IMR-90 (cell line): ENCODE measurements at regions not wholly inside any gene's neighbourhood (a gene's known extent, or its start where the extent isn't known, plus 50 kb on each side); places are given as distances from the start of the nearest gene placed in this dataset.
A peak's percentile ranks its signal among the peaks of the same experiment; 100 is the strongest.

Source experiments
- ATAC-seq: fragments of 200-7000 bp; cut with Tn5 transposase; 2 replicates; pipeline ENCODE4 v1.9.1; 2020; ENCODE audit warnings: low read depth, mild to moderate bottlenecking, moderate library complexity
- BruUV-seq: library from RNA; stranded (reverse); fragments of 400-500 nt; replicated peaks from 2 replicates; lab custom pipeline; 2021; lab: Mats Ljungman, UMichigan
- CTCF ChIA-PET: fragments of 300-600 bp; formaldehyde crosslinking; extraction: SDS; loops from one replicate; lab custom pipeline; 2021; ENCODE audit warnings: antibody characterized with exemption; lab: Yijun Ruan, JAX
- POLR2A ChIA-PET: fragments of 300-600 bp; sonication (Branson Sonifier 250); formaldehyde crosslinking; loops from one replicate; lab custom pipeline; 2022; ENCODE audit warnings: antibody characterized with exemption; ENCODE audit not compliant: unreplicated experiment; lab: Charles Lee
- DNase-seq: peaks from one replicate; pipeline ENCODE4 v3.0.0; 2013
- H2AFZ ChIP-seq: replicated peaks from 2 replicates; pipeline ENCODE3; 2013; ENCODE audit warnings: low read length, mild to moderate bottlenecking; ENCODE audit not compliant: poor library complexity
- H2AK5ac ChIP-seq: 2 replicates; pipeline ENCODE4 v1.6.1; 2013; ENCODE audit warnings: low read depth, low read length, inconsistent platforms
- H2AK9ac ChIP-seq: replicated peaks from 2 replicates; pipeline ENCODE3; 2013; ENCODE audit warnings: mild to moderate bottlenecking, low read depth, low read length, moderate library complexity; ENCODE audit not compliant: poor library complexity
- H2BK120ac ChIP-seq: 2 replicates; pipeline ENCODE4 v1.6.1; 2013; ENCODE audit warnings: low read depth, low read length, inconsistent platforms
- H2BK15ac ChIP-seq: 3 replicates; pipeline ENCODE4 v1.6.1; 2013; ENCODE audit warnings: low read depth, low read length, inconsistent platforms
- H2BK20ac ChIP-seq: 2 replicates; pipeline ENCODE4 v1.6.1; 2013; ENCODE audit warnings: low read depth, mild to moderate bottlenecking, inconsistent platforms, low read length, moderate library complexity
- H2BK5ac ChIP-seq: 2 replicates; pipeline ENCODE4 v1.6.1; 2013; ENCODE audit warnings: mild to moderate bottlenecking, low read depth, low read length, inconsistent platforms; ENCODE audit not compliant: poor library complexity, severe bottlenecking
- H3K14ac ChIP-seq: replicated peaks from 2 replicates; pipeline ENCODE4 v1.6.1; 2013; ENCODE audit warnings: low read depth, low read length, inconsistent platforms
- H3K18ac ChIP-seq: 2 replicates; pipeline ENCODE4 v1.6.1; 2013; ENCODE audit warnings: low read depth, low read length, control low read depth
- H3K23ac ChIP-seq: 2 replicates; pipeline ENCODE4 v1.6.1; 2013; ENCODE audit warnings: low read depth, low read length, inconsistent platforms
- H3K27ac ChIP-seq: 2 replicates; pipeline ENCODE4 v1.5.1; 2013; ENCODE audit warnings: mild to moderate bottlenecking, control low read depth, low read length; ENCODE audit not compliant: insufficient read depth
- H3K27me3 ChIP-seq: 2 replicates; pipeline ENCODE4 v1.6.1; 2013; ENCODE audit warnings: low read length; ENCODE audit not compliant: control insufficient read depth, insufficient read depth
- H3K36me3 ChIP-seq: 2 replicates; pipeline ENCODE4 v1.6.1; 2013; ENCODE audit warnings: low read length, mixed read lengths; ENCODE audit not compliant: control insufficient read depth, insufficient read depth
- H3K4ac ChIP-seq: 2 replicates; pipeline ENCODE4 v1.6.1; 2013; ENCODE audit warnings: low read depth, low read length, inconsistent platforms
- H3K4me1 ChIP-seq: 2 replicates; pipeline ENCODE4 v1.6.1; 2013; ENCODE audit warnings: low read length, mixed read lengths; ENCODE audit not compliant: control insufficient read depth, insufficient read depth
- H3K4me2 ChIP-seq: 2 replicates; pipeline ENCODE4 v1.6.1; 2013; ENCODE audit warnings: low read depth, mild to moderate bottlenecking, control low read depth, low read length, moderate library complexity
- H3K4me3 ChIP-seq: 2 replicates; pipeline ENCODE4 v1.5.1; 2013; ENCODE audit warnings: low read depth, mild to moderate bottlenecking, control low read depth, low read length, moderate library complexity; ENCODE audit not compliant: insufficient read depth
- H3K56ac ChIP-seq: 2 replicates; pipeline ENCODE4 v1.6.1; 2013; ENCODE audit warnings: low read length, inconsistent platforms; ENCODE audit not compliant: insufficient read depth; ENCODE audit errors: extremely low read depth
- H3K79me1 ChIP-seq, 2 experiments: 2 replicates each; pipeline ENCODE4 v1.6.1; 2013; ENCODE audit warnings: low read length in 2 of 2, inconsistent platforms in 1 of 2, low read depth in 1 of 2
- H3K9ac ChIP-seq: 2 replicates; pipeline ENCODE4 v1.6.1; 2013; ENCODE audit warnings: low read depth, low read length, control low read depth
- H3K9me1 ChIP-seq: 2 replicates; pipeline ENCODE4 v1.6.1; 2013; ENCODE audit warnings: low read length, inconsistent platforms; ENCODE audit not compliant: insufficient read depth
- H3K9me3 ChIP-seq: 2 replicates; pipeline ENCODE4 v1.6.1; 2013; ENCODE audit warnings: low read length; ENCODE audit not compliant: control insufficient read depth, insufficient read depth
- H4K20me1 ChIP-seq: 2 replicates; pipeline ENCODE4 v1.6.1; 2013; ENCODE audit warnings: low read length, inconsistent platforms; ENCODE audit not compliant: insufficient read depth
- H4K5ac ChIP-seq: 2 replicates; pipeline ENCODE4 v1.6.1; 2013; ENCODE audit warnings: mild to moderate bottlenecking, low read depth, low read length, control low read depth
- H4K8ac ChIP-seq, 2 experiments: 2 replicates each; pipeline ENCODE4 v1.6.1; 2013; ENCODE audit warnings: low read depth in 2 of 2, low read length in 2 of 2, control low read depth in 1 of 2, inconsistent platforms in 1 of 2
- H4K91ac ChIP-seq: 2 replicates; pipeline ENCODE4 v1.6.1; 2013; ENCODE audit warnings: low read depth, low read length, inconsistent platforms; ENCODE audit not compliant: insufficient read depth
- BHLHE40 ChIP-seq: fragments of 150-350 bp; IDR thresholded peaks from 2 replicates; pipeline ENCODE4 v1.6.1; 2016; ENCODE audit warnings: mild to moderate bottlenecking, low read depth, low read length
- CEBPB ChIP-seq: IDR thresholded peaks from 2 replicates; pipeline ENCODE4 v1.6.1; 2012; ENCODE audit warnings: low read depth, low read length, improper control_type of control experiment
- CHD1 ChIP-seq: IDR thresholded peaks from 2 replicates; pipeline ENCODE4 v1.6.1; 2012; ENCODE audit warnings: low read depth, low read length, improper control_type of control experiment
- CTCF ChIP-seq: conservative IDR thresholded peaks from 2 replicates; pipeline ENCODE4 v1.5.1; 2012; ENCODE audit warnings: mild to moderate bottlenecking, low read depth, low read length, improper control_type of control experiment
- ELK1 ChIP-seq: fragments of 150-350 bp; IDR thresholded peaks from 2 replicates; pipeline ENCODE4 v1.6.1; 2016; ENCODE audit warnings: low read depth, mild to moderate bottlenecking, low read length, moderate library complexity, borderline replicate concordance
- FOS ChIP-seq: fragments of 150-350 bp; IDR thresholded peaks from 2 replicates; pipeline ENCODE4 v1.6.1; 2016; ENCODE audit warnings: low read depth, low read length
- MAFK ChIP-seq: IDR thresholded peaks from 2 replicates; pipeline ENCODE4 v1.6.1; 2012; ENCODE audit warnings: low read depth, low read length, improper control_type of control experiment
- MAZ ChIP-seq: IDR thresholded peaks from 2 replicates; pipeline ENCODE4 v1.6.1; 2012; ENCODE audit warnings: low read depth, mild to moderate bottlenecking, low read length, improper control_type of control experiment, moderate library complexity, borderline replicate concordance
- MXI1 ChIP-seq: IDR thresholded peaks from 2 replicates; pipeline ENCODE4 v1.6.1; 2012; ENCODE audit warnings: low read depth, mild to moderate bottlenecking, low read length, moderate library complexity, borderline replicate concordance
- NFE2L2 ChIP-seq: fragments of 150-350 bp; IDR thresholded peaks from 2 replicates; pipeline ENCODE4 v1.6.1; 2016; ENCODE audit warnings: low read depth, mild to moderate bottlenecking, low read length
- POLR2A ChIP-seq: IDR thresholded peaks from 2 replicates; pipeline ENCODE4 v1.6.1; 2012; ENCODE audit warnings: mild to moderate bottlenecking, low read depth, low read length
- RAD21 ChIP-seq: IDR thresholded peaks from 2 replicates; pipeline ENCODE4 v1.6.1; 2012; ENCODE audit warnings: low read length, improper control_type of control experiment
- RCOR1 ChIP-seq: IDR thresholded peaks from 2 replicates; pipeline ENCODE4 v1.6.1; 2012; ENCODE audit warnings: mild to moderate bottlenecking, low read length, improper control_type of control experiment; ENCODE audit not compliant: insufficient replicate concordance
- RFX5 ChIP-seq: IDR thresholded peaks from 2 replicates; pipeline ENCODE4 v1.8.0; 2012; ENCODE audit warnings: low read depth, mild to moderate bottlenecking, low read length, moderate library complexity
- SMC3 ChIP-seq: fragments of 150-350 bp; IDR thresholded peaks from 2 replicates; pipeline ENCODE4 v1.6.1; 2016; ENCODE audit warnings: low read depth, mild to moderate bottlenecking, antibody characterized with exemption, low read length, moderate library complexity
- USF2 ChIP-seq: fragments of 150-350 bp; IDR thresholded peaks from 2 replicates; pipeline ENCODE4 v1.6.1; 2017; ENCODE audit warnings: mild to moderate bottlenecking, antibody characterized with exemption, low read length, low read depth
- WGBS, 2 experiments: methylation state at CpG; one replicate each; pipeline versions ENCODE4 v1.1.5 to v1.1.7; 2013; ENCODE audit warnings: missing lambda C conversion rate in 2 of 2; ENCODE audit not compliant: insufficient read length in 1 of 2; ENCODE audit errors: extremely low coverage in 2 of 2; 5-methylcytosine and 5-hydroxymethylcytosine counted together
- dilution Hi-C: fragments of 300-500 bp; cut with HindIII; formaldehyde crosslinking; loops from one replicate; pipeline ENCODE4 v1.14.3; 2018; ENCODE audit warnings: low sequenced_read_pairs; ENCODE audit not compliant: unreplicated experiment
- in situ Hi-C: fragments of 300-500 bp; cut with MboI; formaldehyde crosslinking; loops from 3 replicates; pipeline ENCODE4 v1.14.3; 2019; ENCODE audit warnings: low sequenced_read_pairs, inconsistent platforms, mixed read lengths
- intact Hi-C: fragments of 100-400 bp; cut with micrococcal nuclease; formaldehyde crosslinking; loops from 2 replicates; pipeline ENCODE4 v1.10.0; 2022

GRCh38 chr17:63366241-63366566 lies 79.9 kb downstream of the CYB561 start:
- ChIA-PET CTCF (no interaction called here), POLR2A (no interaction called here)

More at GRCh38 chr17:63366241-63366566, 79.9 kb downstream of the CYB561 start:
- Histone ChIP-seq H2BK20ac (peak overlapping the region; percentile 11; the same call in 1 of the 2 replicates), H3K18ac (peak overlapping the region; percentile 57; the same call in 1 of the 2 replicates), H3K23ac (no peak overlapping the region), H2BK120ac (peak overlapping the region; percentile 44; the same call in 1 of the 2 replicates), H3K9me3 (no peaks in the 10 kb centered on the region), H4K5ac (peak overlapping the region; percentile 48), H3K56ac (no peak overlapping the region), H2AK9ac (no peak overlapping the region), H2AK5ac (peak overlapping the region; percentile 74), H2BK5ac (peak overlapping the region; percentile 17), H3K9ac (no peak overlapping the region; the same call in 1 of the 2 replicates), H2BK15ac (no peak overlapping the region), H4K91ac (no peak overlapping the region), H3K27me3 (no peaks in the 10 kb centered on the region), H3K79me1 (peaks cover 24 to 56% of the 10 kb centered on the region in 2 experiments), H3K4me2 (peak overlapping the region; percentile 39), H2AFZ (no peak overlapping the region), H3K14ac (peak overlapping the region; percentile 8), H3K27ac (no peak overlapping the region), H3K4ac (peak overlapping the region; percentile 4; the same call in 1 of the 2 replicates), H3K4me1 (peaks cover 11% of the 10 kb centered on the region), H3K36me3 (peaks cover 11% of the 10 kb centered on the region), H3K4me3 (no peak overlapping the region), H4K8ac (peak overlapping the region in 1 of 2 experiments; percentile 54; a peak in 1 of 4 replicates), H3K9me1 (no peaks in the 10 kb centered on the region; the same call in 1 of the 2 replicates), H4K20me1 (no peaks in the 10 kb centered on the region; the same call in 1 of the 2 replicates)
- dilution Hi-C loops = no loop called here
- intact Hi-C loops = no loop called here
- no CpG with 5 or more reads among the region's 1 CpG for WGBS, 2 experiments
- TF ChIP-seq ELK1 (no peak), MAFK (no peak), MXI1 (no peak), BHLHE40 (no peak), NFE2L2 (no peak), POLR2A (no peak), USF2 (no peak), CHD1 (no peak), MAZ (no peak), SMC3 (no peak), RFX5 (no peak), RAD21 (no peak), RCOR1 (no peak), FOS (no peak), CEBPB (no peak), CTCF (no peak)
- ATAC-seq = no peak; the same call in 1 of the 2 replicates
- BruUV-seq = no TSS peak
- no peak for DNase-seq
- in situ Hi-C loops = no loop called here
